Stomach smooth muscle (tissue), 2 donors: ENCODE measurements at regions not wholly inside any gene's neighbourhood (a gene's known extent, or its start where the extent isn't known, plus 50 kb on each side); places are given as distances from the start of the nearest gene placed in this dataset.
"Not testable (repeated sequence)": the region's sequence is repeated elsewhere in the genome, so short reads cannot be mapped to it uniquely, and the experiment has no call there.

ENCODE experiments used
- H3K27ac ChIP-seq: one replicate; pipeline ENCODE4 v1.7.0; 2013; ENCODE audit warnings: mild to moderate bottlenecking, low read length, inconsistent platforms
- H3K27me3 ChIP-seq, 2 donors: one replicate each; pipeline ENCODE4 v1.7.0; 2013; ENCODE audit warnings: low read length in 2 of 2; ENCODE audit not compliant: insufficient read depth in 2 of 2, control insufficient read depth in 1 of 2
- H3K36me3 ChIP-seq, 2 donors: one replicate each; pipeline ENCODE4 v1.7.0; 2013; ENCODE audit warnings: low read length in 2 of 2; ENCODE audit not compliant: control insufficient read depth in 2 of 2, insufficient read depth in 2 of 2
- H3K4me1 ChIP-seq: one replicate; pipeline ENCODE4 v1.7.0; 2013; ENCODE audit warnings: low read length; ENCODE audit not compliant: control insufficient read depth, insufficient read depth
- H3K4me3 ChIP-seq, 2 donors: one replicate each; pipeline ENCODE4 v1.7.0; 2013; ENCODE audit warnings: low read length in 2 of 2
- H3K9ac ChIP-seq, 2 donors: one replicate each; pipeline ENCODE4 v1.7.0; 2013; ENCODE audit warnings: low read length in 2 of 2, mild to moderate bottlenecking in 1 of 2
- H3K9me3 ChIP-seq, 2 donors: one replicate each; pipeline ENCODE4 v1.7.0; 2013; ENCODE audit warnings: low read length in 2 of 2; ENCODE audit not compliant: control insufficient read depth in 2 of 2
- donor health status: healthy.
- donor health status: Pancreatic carcinoma.

DNA sequence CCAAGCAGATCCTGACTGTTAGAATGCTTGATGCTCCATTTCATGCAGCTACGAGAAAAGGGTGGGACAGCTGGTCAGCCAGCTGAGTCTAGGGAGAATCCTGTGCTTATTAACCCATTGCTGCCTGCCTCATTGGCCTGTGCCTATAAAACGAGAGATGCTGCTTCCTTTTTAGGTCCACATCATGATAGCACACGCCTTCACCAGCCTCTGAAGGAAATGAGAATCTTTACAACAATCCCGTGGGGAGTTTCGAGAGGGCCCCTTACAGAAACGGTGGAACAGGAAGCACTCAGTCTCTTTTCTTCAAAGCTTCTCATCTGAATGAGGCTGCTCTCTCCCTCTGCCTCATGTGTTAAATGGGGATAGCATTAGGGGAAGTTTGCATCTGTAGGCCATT is 147.3 kb upstream of the RFLNA start:
- Histone ChIP-seq H3K9ac (no peak overlapping the region), H3K36me3 (no peaks in the 10 kb centered on the region), H3K27me3 (no peaks in the 10 kb centered on the region), H3K4me1 (peaks cover 3% of the 10 kb centered on the region), H3K9me3 (peaks cover 2 to 3% of the 10 kb centered on the region in 2 donors), H3K4me3 (no peak overlapping the region), H3K27ac (no peak overlapping the region)

DNA sequence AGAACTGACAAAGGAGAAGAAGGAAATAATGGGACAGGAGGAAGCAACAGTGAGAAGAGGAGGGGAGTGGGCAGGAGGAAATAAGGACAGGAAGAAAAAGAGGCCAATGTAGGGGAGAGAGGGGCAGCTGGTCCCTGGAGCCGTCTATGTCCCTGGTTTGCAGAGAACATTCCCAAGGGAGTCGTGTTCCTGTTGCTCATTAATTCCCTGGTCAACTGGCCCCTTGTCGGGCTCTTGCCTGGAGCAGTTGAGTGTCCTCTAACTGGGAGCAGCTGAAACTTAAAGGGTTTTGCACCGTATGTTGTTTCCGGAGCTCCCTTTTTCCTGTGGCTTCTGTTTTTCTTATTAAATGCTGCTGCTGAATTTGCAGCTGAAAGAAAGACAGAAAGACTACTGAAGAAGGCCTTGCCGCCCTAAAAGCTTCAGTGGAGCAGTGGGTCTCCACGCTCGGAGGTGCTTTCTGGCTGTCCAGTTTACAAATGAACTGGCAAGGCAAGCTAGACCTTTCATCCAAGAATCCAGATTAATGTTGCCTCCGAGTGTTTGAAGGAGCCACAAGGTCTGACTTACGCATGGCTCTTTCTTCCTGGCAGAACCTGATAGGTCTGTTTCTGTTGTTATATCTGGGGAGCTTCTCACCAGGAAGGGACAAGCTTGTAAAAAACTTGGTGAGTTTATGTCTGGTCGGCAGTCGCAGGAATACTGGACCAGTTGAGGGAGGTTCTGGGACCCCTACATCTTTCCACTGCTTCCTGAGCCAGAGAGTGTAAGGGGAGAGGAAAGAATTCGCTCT is 146.2 kb upstream of the RFLNA start:
- Histone ChIP-seq H3K27me3 (no peaks in the 10 kb centered on the region), H3K36me3 (no peaks in the 10 kb centered on the region), H3K27ac (no peak overlapping the region), H3K9me3 (peaks cover 0 to 3% of the 10 kb centered on the region in 2 donors), H3K4me1 (peaks cover 3% of the 10 kb centered on the region), H3K4me3 (peak overlapping the region in 1 of 2 donors; percentile 22), H3K9ac (no peak overlapping the region)

GRCh38 chr12:124149287-124149686 is 145.6 kb upstream of the RFLNA start:
- Histone ChIP-seq H3K4me1 (peaks cover 3% of the 10 kb centered on the region), H3K36me3 (no peaks in the 10 kb centered on the region), H3K9me3 (peaks cover 0 to 3% of the 10 kb centered on the region in 2 donors), H3K9ac (no peak overlapping the region), H3K27me3 (no peaks in the 10 kb centered on the region), H3K27ac (no peak overlapping the region), H3K4me3 (no peak overlapping the region)

DNA sequence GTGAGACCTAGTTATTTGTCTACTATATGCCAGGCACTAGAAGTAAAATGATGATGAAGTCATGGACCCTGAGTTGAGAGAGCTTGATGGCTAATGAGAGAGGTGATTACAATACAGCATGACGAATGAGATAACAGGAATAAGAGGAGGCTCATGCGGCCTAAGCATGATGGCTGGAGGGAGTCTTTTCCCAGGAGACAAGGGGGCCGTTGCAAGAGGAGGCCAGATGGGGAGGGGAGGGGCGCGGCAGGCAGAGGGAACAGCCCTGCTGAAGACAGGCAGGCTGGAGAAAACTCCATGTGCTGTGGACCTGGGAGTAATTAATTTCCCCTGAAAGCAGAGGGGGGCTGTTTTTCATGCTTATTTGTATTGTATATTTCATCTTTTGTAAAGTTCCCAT is 144.7 kb upstream of the RFLNA start:
- Histone ChIP-seq H3K27me3 (no peaks in the 10 kb centered on the region), H3K9me3 (peaks cover 0 to 3% of the 10 kb centered on the region in 2 donors), H3K36me3 (no peaks in the 10 kb centered on the region), H3K9ac (no peak overlapping the region), H3K4me3 (no peak overlapping the region), H3K4me1 (peaks cover 3% of the 10 kb centered on the region), H3K27ac (no peak overlapping the region)

DNA sequence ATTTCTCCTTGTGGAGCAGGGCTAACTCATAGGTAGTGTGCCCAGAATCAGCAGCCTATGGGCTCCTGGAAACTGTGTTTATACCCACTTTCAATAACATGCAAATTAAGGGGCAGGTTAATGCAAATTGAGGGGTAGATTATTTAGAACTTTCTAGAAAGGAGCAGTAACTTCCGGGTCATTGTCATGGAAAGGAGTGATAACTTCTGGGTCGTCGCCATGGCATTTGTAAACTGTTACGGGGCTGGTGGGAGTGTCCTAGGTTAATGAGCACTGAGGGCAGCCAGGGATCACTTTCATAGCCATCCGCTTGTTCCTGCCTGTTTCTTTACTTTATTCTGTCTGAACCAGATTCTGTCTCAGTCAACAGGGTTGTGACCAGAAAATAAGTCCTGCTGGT is 143.3 kb upstream of the RFLNA start:
- no peak overlapping the region for H3K27ac ChIP-seq
- H3K36me3 ChIP-seq: no peaks in the 10 kb centered on the region
- peaks cover 3% of the 10 kb centered on the region for H3K4me1 ChIP-seq
- H3K27me3 ChIP-seq: no peaks in the 10 kb centered on the region
- peaks cover 0 to 3% of the 10 kb centered on the region in 2 donors for H3K9me3 ChIP-seq
- no peak overlapping the region for H3K9ac ChIP-seq
- H3K4me3 ChIP-seq: no peak overlapping the region

DNA sequence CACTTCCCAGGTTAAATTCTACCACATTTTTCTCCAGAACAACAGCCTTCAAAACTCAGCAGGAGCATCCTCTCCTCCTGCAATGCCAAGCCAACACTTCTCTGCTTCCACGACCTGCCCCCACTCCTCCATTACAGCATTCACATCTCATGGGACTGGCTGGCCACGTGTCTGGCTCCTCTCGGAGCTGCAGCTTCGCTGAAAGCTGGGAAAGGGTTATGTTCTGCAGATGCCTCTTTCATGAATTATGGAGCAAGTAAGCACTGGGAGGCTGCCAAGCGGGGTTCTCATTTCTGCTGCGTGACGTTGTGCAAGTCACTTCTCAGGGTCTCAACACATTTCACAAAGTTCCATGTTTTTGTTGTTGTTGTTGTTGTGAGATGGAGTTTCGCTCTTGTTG is 142.2 kb upstream of the RFLNA start:
- Histone ChIP-seq H3K4me3 (no peak overlapping the region), H3K27me3 (no peaks in the 10 kb centered on the region), H3K9ac (no peak overlapping the region), H3K4me1 (peaks cover 3% of the 10 kb centered on the region), H3K36me3 (no peaks in the 10 kb centered on the region), H3K27ac (no peak overlapping the region), H3K9me3 (peaks cover 0 to 3% of the 10 kb centered on the region in 2 donors)

DNA sequence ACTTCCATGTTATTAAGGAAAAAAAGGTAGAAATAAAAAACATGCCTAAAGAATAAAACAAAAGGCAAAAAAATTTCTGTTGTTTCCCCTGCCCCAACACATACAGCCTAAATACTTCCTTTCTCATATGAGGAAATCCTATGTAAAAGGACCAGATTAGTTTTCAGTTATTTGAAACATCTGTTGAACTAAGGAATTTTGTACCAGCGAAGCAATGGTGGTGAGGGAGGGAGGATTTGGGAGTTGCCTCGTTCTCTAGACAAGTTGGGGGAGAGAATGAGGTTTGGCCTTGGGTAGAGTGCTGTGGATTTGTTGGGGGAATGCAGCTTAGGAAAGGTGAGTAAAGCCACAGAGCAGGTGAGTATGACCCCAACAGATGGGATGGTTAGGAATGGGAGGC is 141.5 kb upstream of the RFLNA start:
- H3K36me3 ChIP-seq: no peaks in the 10 kb centered on the region
- peaks cover 3% of the 10 kb centered on the region for H3K4me1 ChIP-seq
- H3K4me3 ChIP-seq: no peak overlapping the region
- no peaks in the 10 kb centered on the region for H3K27me3 ChIP-seq
- no peak overlapping the region for H3K27ac ChIP-seq
- no peak overlapping the region for H3K9ac ChIP-seq
- peaks cover 0 to 3% of the 10 kb centered on the region in 2 donors for H3K9me3 ChIP-seq

DNA sequence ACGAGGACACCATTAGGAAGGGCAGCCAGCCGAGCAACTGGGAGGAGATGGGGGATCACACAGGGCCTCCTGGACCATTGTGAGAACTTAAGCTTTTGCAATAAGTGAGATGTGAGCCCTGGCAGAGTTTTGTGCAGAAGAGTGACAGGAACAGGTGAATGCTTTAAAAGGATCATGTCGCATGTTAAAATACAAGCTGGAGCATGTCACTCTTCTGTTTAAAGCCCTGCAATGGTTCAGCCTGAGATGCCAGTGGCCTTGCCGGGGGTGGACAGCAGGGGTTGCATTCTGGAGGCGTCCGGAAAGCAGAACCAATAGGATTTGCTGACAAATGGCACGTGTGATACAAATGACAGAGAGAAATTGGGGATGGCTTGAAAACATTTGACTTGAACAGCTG is 137.5 kb upstream of the RFLNA start:
- H3K9ac ChIP-seq: no peak overlapping the region
- no peak overlapping the region for H3K4me3 ChIP-seq
- H3K4me1 ChIP-seq: no peaks in the 10 kb centered on the region
- H3K27ac ChIP-seq: no peak overlapping the region
- no peaks in the 10 kb centered on the region for H3K27me3 ChIP-seq
- no peaks in the 10 kb centered on the region for H3K9me3 ChIP-seq
- H3K36me3 ChIP-seq: no peaks in the 10 kb centered on the region

DNA sequence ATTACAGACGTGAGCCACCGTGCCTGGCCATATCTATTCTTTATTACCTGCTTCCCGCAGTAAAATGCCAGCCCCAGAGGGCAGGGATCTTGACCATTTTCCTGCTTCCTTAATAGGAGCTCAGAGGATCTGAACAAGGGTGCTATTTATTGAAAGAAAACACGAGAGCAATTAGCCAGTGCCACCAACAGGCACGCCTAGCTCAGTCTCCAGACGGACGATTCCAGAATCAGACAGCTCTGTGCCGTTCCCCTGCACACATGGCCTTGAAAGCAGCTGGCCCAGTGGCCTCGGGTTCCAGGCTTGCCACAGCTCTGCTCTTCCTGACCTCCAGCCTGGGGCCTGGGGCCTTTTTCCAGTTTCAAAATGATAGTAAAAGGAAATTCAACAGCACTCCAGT is 135.2 kb upstream of the RFLNA start:
- Histone ChIP-seq H3K9me3 (no peaks in the 10 kb centered on the region), H3K27ac (no peak overlapping the region), H3K36me3 (no peaks in the 10 kb centered on the region), H3K4me3 (no peak overlapping the region), H3K4me1 (no peaks in the 10 kb centered on the region), H3K27me3 (no peaks in the 10 kb centered on the region), H3K9ac (no peak overlapping the region)

DNA sequence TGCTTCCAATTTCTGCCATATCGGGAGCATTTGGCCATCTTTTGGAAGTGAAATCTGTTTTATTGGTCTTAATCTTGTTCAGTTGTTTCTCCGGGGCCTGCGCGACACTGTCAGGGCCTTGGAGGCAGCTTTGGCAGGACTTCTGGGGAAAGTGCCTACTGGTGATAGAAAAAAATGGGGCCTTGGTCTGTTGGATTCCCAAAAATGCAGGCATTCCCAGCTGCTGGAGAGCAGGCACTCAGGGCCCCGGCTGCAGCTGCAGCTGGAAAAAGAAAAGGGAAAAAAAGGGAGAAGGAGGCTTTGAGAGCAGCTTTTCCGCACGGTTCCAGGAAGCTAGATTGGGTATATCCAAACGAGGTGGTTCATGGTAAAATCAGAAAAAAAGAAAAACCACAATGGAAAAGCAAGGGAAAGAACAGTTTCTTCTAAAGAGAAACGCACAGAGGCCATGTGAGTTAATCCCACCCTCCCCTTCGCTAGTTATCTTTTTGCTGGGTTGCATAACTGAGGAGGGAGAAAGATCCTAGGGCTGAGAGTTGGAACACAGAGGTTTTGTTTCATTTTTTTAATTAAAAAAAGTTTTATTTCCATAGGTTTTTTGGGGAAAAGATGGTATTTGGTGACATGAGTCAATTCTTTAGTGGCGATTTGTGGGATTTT is 134.7 kb upstream of the RFLNA start:
- Histone ChIP-seq H3K36me3 (no peaks in the 10 kb centered on the region), H3K27ac (no peak overlapping the region), H3K9ac (no peak overlapping the region), H3K4me1 (no peaks in the 10 kb centered on the region), H3K27me3 (no peaks in the 10 kb centered on the region), H3K9me3 (no peaks in the 10 kb centered on the region), H3K4me3 (no peak overlapping the region)

DNA sequence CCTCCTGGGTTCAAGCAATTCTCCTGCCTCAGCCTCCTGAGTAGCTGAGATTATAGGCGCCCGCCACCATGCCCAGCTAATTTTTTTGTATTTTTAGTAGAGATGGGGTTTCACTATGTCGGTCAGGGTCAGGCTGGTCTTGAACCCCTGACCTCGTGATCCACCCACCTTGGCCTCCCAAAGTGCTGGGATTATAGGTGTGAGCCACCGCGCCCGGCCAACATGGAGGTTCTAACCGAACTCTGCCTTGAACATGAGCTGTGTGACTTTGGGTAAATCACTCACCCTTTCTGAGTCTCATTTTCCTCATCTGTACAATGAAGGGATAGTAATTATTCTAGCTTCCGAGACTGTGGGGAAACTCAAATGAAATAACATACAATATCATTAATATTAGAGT is 133.5 kb upstream of the RFLNA start:
- not testable (repeated sequence) for H3K9ac ChIP-seq, H3K27me3 ChIP-seq, H3K27ac ChIP-seq

More for the DNA sequence above, 133.5 kb upstream of the RFLNA start:
- H3K4me1 ChIP-seq, H3K36me3 ChIP-seq, H3K4me3 ChIP-seq, H3K9me3 ChIP-seq: not testable (repeated sequence)
